HepG2 (cell line): ENCODE measurements at regions not wholly inside any gene's neighbourhood (a gene's known extent, or its start where the extent isn't known, plus 50 kb on each side); places are given as distances from the start of the nearest gene placed in this dataset.

Experiments
- ATAC-seq: fragments of 200-7000 bp; cut with Tn5 transposase; 3 replicates; pipeline ENCODE4 v1.9.1; 2020; ENCODE audit warnings: mild to moderate bottlenecking, moderate library complexity
- BruUV-seq: library from RNA; stranded (reverse); fragments of 400-500 nt; replicated peaks from 2 replicates; lab custom pipeline; 2021; lab: Mats Ljungman, UMichigan
- CTCF ChIA-PET: fragments of 300-600 bp; formaldehyde crosslinking; extraction: SDS; loops from one replicate; lab custom pipeline; 2021; ENCODE audit warnings: low total read pairs, inconsistent platforms, low intra/inter-chr PET ratio; lab: Yijun Ruan, JAX
- POLR2A ChIA-PET: fragments of 350-600 bp; sonication (Branson Sonifier 250); formaldehyde crosslinking; loops from one replicate; lab custom pipeline; 2020; ENCODE audit warnings: antibody characterized with exemption, inconsistent platforms; lab: Yijun Ruan, JAX
- DNase-seq: peaks from one replicate; pipeline ENCODE4 v3.0.0-alpha.2; 2015; ENCODE audit warnings: low spot score
- FAIRE-seq: peaks from 3 replicates; lab custom pipeline; 2011; peaks lifted over from hg19 to GRCh38; lab: Jason Lieb, UNC
- H2AFZ ChIP-seq: one replicate; pipeline ENCODE4 v1.6.1; 2011; ENCODE audit warnings: low read length, inconsistent platforms
- H3K27ac ChIP-seq: fragments of 300-600 bp; 3 replicates; pipeline ENCODE4 v1.8.0; 2011; ENCODE audit warnings: mixed run types, mild to moderate bottlenecking, mixed read lengths, low read length, inconsistent platforms; ENCODE audit not compliant: insufficient read depth; ENCODE audit errors: extremely low read length
- H3K27me3 ChIP-seq, 2 experiments: fragments of 200-600 bp in 1 of 2; 2 replicates in 1 of 2; 3 replicates in 1 of 2; pipeline versions ENCODE4 v1.6.0 to v1.8.0; 2011; ENCODE audit warnings: low read length in 2 of 2, mild to moderate bottlenecking in 2 of 2, moderate library complexity in 2 of 2, inconsistent platforms in 1 of 2; ENCODE audit not compliant: insufficient read depth in 2 of 2, control insufficient read depth in 1 of 2
- H3K36me3 ChIP-seq, 2 experiments: fragments of 200-600 bp in 1 of 2; replicated peaks in 1 of 2; 2 replicates in 1 of 2; 3 replicates in 1 of 2; pipeline versions ENCODE4 v1.5.1 to v1.8.0; 2011; ENCODE audit warnings: low read length in 2 of 2, inconsistent platforms in 1 of 2; ENCODE audit not compliant: insufficient read depth in 2 of 2, control insufficient read depth in 1 of 2
- H3K4me1 ChIP-seq: 2 replicates; pipeline ENCODE4 v1.5.1; 2012; ENCODE audit warnings: low read length, inconsistent platforms; ENCODE audit not compliant: insufficient read depth
- H3K4me2 ChIP-seq: 2 replicates; pipeline ENCODE4 v1.6.0; 2011; ENCODE audit warnings: low read depth, low read length, inconsistent platforms
- H3K4me3 ChIP-seq, 3 experiments: fragments of 200-600 bp in 1 of 3; sonication (generic), shearing (Covaris generic) in 1 of 3; replicated peaks in 1 of 3; 2 replicates each; pipeline ENCODE4 v1.5.1; 2011 to 2016; ENCODE audit warnings: low read length in 3 of 3, inconsistent platforms in 2 of 3, low read depth in 2 of 3, mild to moderate bottlenecking in 2 of 3, control low read depth in 1 of 3, mixed read lengths in 1 of 3; ENCODE audit not compliant: insufficient read depth in 1 of 3
- H3K79me2 ChIP-seq: one replicate; pipeline ENCODE4 v1.6.1; 2011; ENCODE audit warnings: low read length, inconsistent platforms; ENCODE audit not compliant: insufficient read depth
- H3K9ac ChIP-seq: 2 replicates; pipeline ENCODE4 v1.6.0; 2011; ENCODE audit warnings: mild to moderate bottlenecking, low read depth, low read length, inconsistent platforms; ENCODE audit not compliant: insufficient read depth
- H3K9me3 ChIP-seq: 2 replicates; pipeline ENCODE4 v1.5.1; 2012; ENCODE audit warnings: mild to moderate bottlenecking, low read length
- H4K20me1 ChIP-seq: 2 replicates; pipeline ENCODE4 v1.6.0; 2011; ENCODE audit warnings: inconsistent platforms, mild to moderate bottlenecking, low read length, moderate library complexity; ENCODE audit not compliant: insufficient read depth
- ATF4 ChIP-seq, 2 experiments: fragments of 450-650 bp in 1 of 2; sonication (generic) in 1 of 2; formaldehyde crosslinking; IDR thresholded peaks; 2 replicates each; pipeline versions ENCODE4 v1.5.0 to v1.8.0; 2020 to 2022; ENCODE audit warnings: mild to moderate bottlenecking in 1 of 2, missing genetic modification reagents in 1 of 2
- CEBPG ChIP-seq: IDR thresholded peaks from 2 replicates; pipeline ENCODE4 v1.6.1; 2016
- PHF8 ChIP-seq: sonication (generic); formaldehyde crosslinking; IDR thresholded peaks from 2 replicates; pipeline ENCODE4 v1.5.0; 2020; ENCODE audit warnings: missing genetic modification reagents
- TP53 ChIP-seq: sonication (generic); formaldehyde crosslinking; conservative IDR thresholded peaks from 2 replicates; pipeline ENCODE4 v1.4.0; 2020; ENCODE audit warnings: missing genetic modification reagents
- ZBTB2 ChIP-seq: sonication (generic); formaldehyde crosslinking; IDR thresholded peaks from 2 replicates; pipeline ENCODE4 v1.8.0; 2022; ENCODE audit warnings: low read depth, missing genetic modification reagents
- ZBTB7A ChIP-seq: sonication (generic); formaldehyde crosslinking; IDR thresholded peaks from 2 replicates; pipeline ENCODE4 v1.8.0; 2022; ENCODE audit warnings: mild to moderate bottlenecking, missing genetic modification reagents
- ZNF432 ChIP-seq: sonication (generic); formaldehyde crosslinking; IDR thresholded peaks from 2 replicates; pipeline ENCODE4 v1.5.0; 2020; ENCODE audit warnings: missing genetic modification reagents, mild to moderate bottlenecking, borderline replicate concordance
- WGBS: methylation state at CpG from one replicate; pipeline ENCODE4 v1.1.6; 2017; ENCODE audit warnings: low lambda C conversion rate; 5-methylcytosine and 5-hydroxymethylcytosine counted together
- in situ Hi-C: cut with HindIII; loops from 2 replicates; pipeline ENCODE4 v1.10.0; 2017; ENCODE audit warnings: low pct_unique_long_range_greater_than_20kb; ENCODE audit not compliant: extremely low pct_ligation_motif_present
- intact Hi-C: fragments of 100-400 bp; cut with micrococcal nuclease; formaldehyde crosslinking; loops from one replicate; pipeline ENCODE4 v1.10.0; 2022; ENCODE audit not compliant: unreplicated experiment

- TF ChIP-seq ATF4 (CRISPR knock-in tag; IDR thresholded peaks at IDR 0.05) (no peak), TP53 (no peak)
- TF ChIP-seq, all 625 proteins: peak for 0
These were observed 332.8 kb upstream of the DYNLRB2 start (continued) for GRCh38 chr16:80208015-80208414.

- no peaks in the 10 kb centered on the region for H3K9me3 ChIP-seq
- TF ChIP-seq CEBPG (CRISPR knock-in tag) (0 out of 2 replicates have a peak, but pooled peaks have one; percentile 18), PHF8 (CRISPR knock-in tag) (no peak), ZNF432 (CRISPR knock-in tag) (no peak), ZBTB7A (no peak), ZBTB2 (CRISPR knock-in tag) (no peak)
- TF ChIP-seq, all 625 proteins: peak for 1
- H3K9ac ChIP-seq: no peak overlapping the region
- CTCF ChIA-PET: no interaction called here
- no peaks in the 10 kb centered on the region for H4K20me1 ChIP-seq
- H3K27me3 ChIP-seq: no peaks in the 10 kb centered on the region
- ATAC-seq (no peak), DNase-seq (no peak), FAIRE-seq (no peak)
- H3K4me2 ChIP-seq: no peak overlapping the region
- no TSS peak for BruUV-seq
- no peak overlapping the region for H2AFZ ChIP-seq
- 58% methylated on average over 3 of the region's 3 CpGs for WGBS
- POLR2A ChIA-PET: no interaction called here
- in situ Hi-C loops: no loop called here
- H3K27ac ChIP-seq: no peak overlapping the region
- intact Hi-C loops: no loop called here
- no peaks in the 10 kb centered on the region for H3K79me2 ChIP-seq
- peaks cover 4% of the 10 kb centered on the region for H3K4me1 ChIP-seq
- H3K36me3 ChIP-seq: no peaks in the 10 kb centered on the region
- H3K4me3 ChIP-seq: no peak overlapping the region
These were observed 337.0 kb upstream of the DYNLRB2 start for GRCh38 chr16:80203821-80204220.
